CD4-positive, alpha-beta T cell (primary cell): ENCODE measurements at regions not wholly inside any gene's neighbourhood (a gene's known extent, or its start where the extent isn't known, plus 50 kb on each side); places are given as distances from the start of the nearest gene placed in this dataset.

Source experiments
- ATAC-seq: fragments of 200-7000 bp; cut with Tn5 transposase; one replicate; pipeline ENCODE4 v1.10.0; 2022; ENCODE audit warnings: mild to moderate bottlenecking; ENCODE audit not compliant: poor library complexity
- CTCF ChIA-PET: fragments of 350-600 bp; sonication (Branson Sonifier 250); formaldehyde crosslinking; loops from one replicate; lab custom pipeline; 2021; ENCODE audit warnings: antibody characterized with exemption, inconsistent platforms; lab: Charles Lee
- POLR2A ChIA-PET: fragments of 350-600 bp; sonication (Branson Sonifier 250); formaldehyde crosslinking; loops from one replicate; lab custom pipeline; 2021; ENCODE audit warnings: antibody characterized with exemption, inconsistent platforms; lab: Charles Lee
- DNase-seq, 14 experiments: peaks; one replicate each; pipeline ENCODE4 v3.0.0-alpha.2; 2013 to 2020; ENCODE audit warnings: mixed read lengths in 2 of 14
- H3K27ac ChIP-seq, 2 donors: one replicate each; pipeline versions ENCODE4 v1.5.1 to v1.7.0; 2013; ENCODE audit warnings: low read length in 2 of 2, low read depth in 1 of 2, mild to moderate bottlenecking in 1 of 2
- H3K27me3 ChIP-seq, 2 experiments: 1 replicate in 1 of 2; 2 replicates in 1 of 2; pipeline versions ENCODE4 v1.6.1 to v1.7.0; 2013; ENCODE audit warnings: low read length in 2 of 2, control low read depth in 1 of 2, mild to moderate bottlenecking in 1 of 2, moderate library complexity in 1 of 2; ENCODE audit not compliant: insufficient read depth in 2 of 2, control insufficient read depth in 1 of 2
- H3K36me3 ChIP-seq: one replicate; pipeline ENCODE4 v1.6.1; 2013; ENCODE audit warnings: low read length, control low read depth; ENCODE audit not compliant: insufficient read depth
- H3K4me1 ChIP-seq: one replicate; pipeline ENCODE4 v1.6.1; 2013; ENCODE audit warnings: low read length, control low read depth; ENCODE audit not compliant: insufficient read depth
- H3K4me3 ChIP-seq: one replicate; pipeline ENCODE4 v1.5.1; 2013; ENCODE audit warnings: mild to moderate bottlenecking, low read length, moderate library complexity
- H3K9me3 ChIP-seq, 2 experiments: 1 replicate in 1 of 2; 2 replicates in 1 of 2; pipeline versions ENCODE4 v1.6.1 to v1.7.0; 2013; ENCODE audit warnings: low read length in 2 of 2, mild to moderate bottlenecking in 2 of 2, control low read depth in 1 of 2, moderate library complexity in 1 of 2; ENCODE audit not compliant: control insufficient read depth in 1 of 2, insufficient read depth in 1 of 2
- H3K27ac Mint-ChIP-seq: one replicate; pipeline ENCODE4 v1.8.0; 2020; ENCODE audit warnings: mixed read lengths
- H3K27me3 Mint-ChIP-seq: one replicate; pipeline ENCODE4 v1.8.0; 2021; ENCODE audit warnings: mixed read lengths
- H3K36me3 Mint-ChIP-seq: one replicate; pipeline ENCODE4 v1.8.0; 2021; ENCODE audit warnings: low read depth, mixed read lengths
- H3K4me1 Mint-ChIP-seq: one replicate; pipeline ENCODE4 v1.8.0; 2021; ENCODE audit warnings: low read depth, mixed read lengths
- H3K4me3 Mint-ChIP-seq: one replicate; pipeline ENCODE4 v1.8.0; 2020; ENCODE audit warnings: mild to moderate bottlenecking, mixed read lengths
- H3K9me3 Mint-ChIP-seq: one replicate; pipeline ENCODE4 v1.8.0; 2020; ENCODE audit warnings: mixed read lengths
- CTCF ChIP-seq: fragments of 200-600 bp; IDR thresholded peaks from one replicate; pipeline ENCODE4 v1.8.0; 2022; ENCODE audit warnings: antibody characterized with exemption, mild to moderate bottlenecking
- intact Hi-C, 2 experiments: fragments of 100-400 bp; cut with DNase I in 1 of 2; cut with micrococcal nuclease in 1 of 2; formaldehyde crosslinking; loops; one replicate each; pipeline versions ENCODE4 v1.15.1 to v1.9.0; 2023 to 2025; cut with DNase I, micrococcal nuclease

DNA sequence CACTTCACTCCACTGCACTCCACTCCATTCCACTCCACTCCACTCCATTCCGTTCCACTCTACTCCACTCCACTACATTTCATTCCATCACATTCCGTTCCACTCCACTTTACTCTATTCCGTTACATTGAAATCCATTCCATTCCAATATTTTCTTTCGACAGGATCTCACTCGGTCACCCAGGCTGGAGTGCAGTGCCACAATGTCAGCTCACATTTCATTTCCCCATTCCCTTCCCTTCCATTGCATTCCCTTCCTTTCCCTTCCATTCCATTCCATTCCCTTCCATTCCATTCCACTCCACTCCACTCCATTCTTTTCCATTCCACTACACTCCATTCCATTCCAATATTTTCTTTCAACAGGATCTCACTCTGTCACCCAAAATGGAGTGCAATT, 1407.6 kb upstream of the USP9Y start:
- CTCF ChIA-PET = no interaction called here

DNA sequence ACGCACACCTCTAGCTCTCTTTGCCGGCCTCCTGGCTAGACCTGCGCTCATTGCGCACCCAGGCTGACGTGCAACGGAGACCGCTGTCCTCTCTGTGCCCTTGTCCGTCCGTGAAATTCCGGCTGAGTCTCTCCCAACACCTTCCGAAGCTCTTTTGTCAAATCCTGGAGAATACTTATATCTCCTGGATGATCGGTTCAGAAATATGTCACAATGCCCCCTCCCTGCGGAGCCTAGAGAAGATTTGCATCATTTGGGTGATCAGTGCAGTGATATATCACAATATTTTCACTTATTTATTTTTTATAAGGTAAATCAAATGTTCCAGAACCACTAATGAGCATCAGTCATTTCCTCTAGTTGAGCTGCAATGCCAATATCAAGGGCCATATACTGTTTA, 1366.9 kb upstream of the USP9Y start:
- POLR2A ChIA-PET = no interaction called here
- no peak for TF ChIP-seq CTCF
- no peaks in the 10 kb centered on the region for H3K27me3 Mint-ChIP-seq

More for the DNA sequence above, 1407.6 kb upstream of the USP9Y start:
- POLR2A ChIA-PET = no interaction called here
- H3K9me3 Mint-ChIP-seq = peaks cover 2% of the 10 kb centered on the region
- H3K36me3 ChIP-seq = no peaks in the 10 kb centered on the region
- ATAC-seq = no peak
- peaks cover 4% of the 10 kb centered on the region for H3K36me3 Mint-ChIP-seq
- no peak for DNase-seq
- intact Hi-C loops = no loop called here
- H3K4me1 Mint-ChIP-seq = no peaks in the 10 kb centered on the region
- no peak overlapping the region for H3K4me3 Mint-ChIP-seq
- no peaks in the 10 kb centered on the region for H3K27me3 ChIP-seq
- no peaks in the 10 kb centered on the region for H3K4me1 ChIP-seq
- H3K4me3 ChIP-seq = no peak overlapping the region
- H3K9me3 ChIP-seq = no peaks in the 10 kb centered on the region
- no peak for TF ChIP-seq CTCF
- no peaks in the 10 kb centered on the region for H3K27me3 Mint-ChIP-seq
- no peak overlapping the region for H3K27ac Mint-ChIP-seq
- H3K27ac ChIP-seq = no peak overlapping the region

More for the DNA sequence above, 1366.9 kb upstream of the USP9Y start:
- peaks cover 0 to 6% of the 10 kb centered on the region in 2 experiments for H3K9me3 ChIP-seq
- Mint-ChIP-seq H3K4me1 (no peaks in the 10 kb centered on the region), H3K27ac (no peak overlapping the region), H3K4me3 (no peak overlapping the region), H3K9me3 (no peaks in the 10 kb centered on the region), H3K36me3 (no peaks in the 10 kb centered on the region)
- ATAC-seq (no peak), DNase-seq (peak in 3 of 14 experiments; percentile 2 to 29 (median 9))
- H3K27me3 ChIP-seq = no peaks in the 10 kb centered on the region
- H3K4me1 ChIP-seq = no peaks in the 10 kb centered on the region
- intact Hi-C loops = no loop called here
- no peak overlapping the region for H3K27ac ChIP-seq
- H3K4me3 ChIP-seq = no peak overlapping the region
- H3K36me3 ChIP-seq = no peaks in the 10 kb centered on the region
- CTCF ChIA-PET = no interaction called here
